ENCODE measurements at regions not wholly inside any gene's neighbourhood (a gene's known extent, or its start where the extent isn't known, plus 50 kb on each side); places are given as distances from the start of the nearest gene placed in this dataset.

DNA sequence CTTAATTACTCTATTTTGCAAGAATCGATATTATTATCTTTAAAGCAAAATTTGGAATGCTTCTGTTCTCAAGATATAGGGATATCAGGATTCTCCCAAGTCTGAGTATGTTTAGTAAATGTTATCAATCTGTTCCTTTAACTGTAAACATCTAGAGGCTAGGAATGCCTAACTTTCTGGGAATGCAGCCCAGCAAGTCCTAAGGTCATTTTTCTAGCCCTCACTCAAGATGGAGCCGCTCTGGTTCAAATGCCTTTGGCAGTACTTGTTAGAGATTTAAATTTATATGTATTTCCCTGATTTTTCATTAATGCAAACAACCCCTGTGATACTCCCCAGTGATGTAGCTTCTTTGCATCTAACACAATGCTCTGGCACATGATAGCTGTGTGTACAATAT, 623.8 kb upstream of the LCORL start:
- H3K4me3 ChIP-seq: no peak overlapping the region
- no peaks in the 10 kb centered on the region for H3K27me3 ChIP-seq
- WGBS, 2 donors: 36 to 43% methylated on average over 2 of the region's 2 CpGs
- TF ChIP-seq POLR2A (IDR thresholded peaks at IDR 0.05): no peak
- TF ChIP-seq, protein P1, sequence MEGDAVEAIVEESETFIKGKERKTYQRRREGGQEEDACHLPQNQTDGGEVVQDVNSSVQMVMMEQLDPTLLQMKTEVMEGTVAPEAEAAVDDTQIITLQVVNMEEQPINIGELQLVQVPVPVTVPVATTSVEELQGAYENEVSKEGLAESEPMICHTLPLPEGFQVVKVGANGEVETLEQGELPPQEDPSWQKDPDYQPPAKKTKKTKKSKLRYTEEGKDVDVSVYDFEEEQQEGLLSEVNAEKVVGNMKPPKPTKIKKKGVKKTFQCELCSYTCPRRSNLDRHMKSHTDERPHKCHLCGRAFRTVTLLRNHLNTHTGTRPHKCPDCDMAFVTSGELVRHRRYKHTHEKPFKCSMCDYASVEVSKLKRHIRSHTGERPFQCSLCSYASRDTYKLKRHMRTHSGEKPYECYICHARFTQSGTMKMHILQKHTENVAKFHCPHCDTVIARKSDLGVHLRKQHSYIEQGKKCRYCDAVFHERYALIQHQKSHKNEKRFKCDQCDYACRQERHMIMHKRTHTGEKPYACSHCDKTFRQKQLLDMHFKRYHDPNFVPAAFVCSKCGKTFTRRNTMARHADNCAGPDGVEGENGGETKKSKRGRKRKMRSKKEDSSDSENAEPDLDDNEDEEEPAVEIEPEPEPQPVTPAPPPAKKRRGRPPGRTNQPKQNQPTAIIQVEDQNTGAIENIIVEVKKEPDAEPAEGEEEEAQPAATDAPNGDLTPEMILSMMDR (IDR thresholded peaks at IDR 0.05): no peak
- no peaks in the 10 kb centered on the region for H3K36me3 ChIP-seq
- H3K4me1 ChIP-seq: no peaks in the 10 kb centered on the region
- no peak for DNase-seq
- intact Hi-C loops (cut with DNase I): no loop called here
- H3K9me3 ChIP-seq: no peaks in the 10 kb centered on the region
- H3K27ac ChIP-seq: no peak overlapping the region

DNA sequence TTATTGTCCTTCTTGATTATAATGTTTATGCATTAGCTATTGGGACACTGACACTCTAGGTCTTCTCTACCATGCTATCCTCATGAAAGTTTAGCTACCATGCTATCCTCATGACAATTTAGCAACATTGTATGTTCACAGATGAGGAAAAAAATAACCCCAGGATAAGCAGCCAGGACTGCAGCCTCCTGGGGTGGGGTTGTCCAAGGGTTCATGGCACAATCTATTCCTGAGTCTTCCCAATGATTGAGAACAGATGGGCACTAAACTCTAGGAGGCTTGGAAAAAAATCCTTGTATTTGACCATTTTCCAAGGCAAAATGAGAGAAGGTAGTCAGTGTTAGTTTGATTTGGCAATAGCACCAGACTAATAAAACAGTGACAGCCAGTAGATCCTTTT, 619.8 kb upstream of the LCORL start:
- H3K4me3 ChIP-seq: no peak overlapping the region
- no peaks in the 10 kb centered on the region for H3K36me3 ChIP-seq
- H3K27ac ChIP-seq: no peak overlapping the region
- DNase-seq: no peak
- intact Hi-C loops (cut with DNase I): no loop called here
- no peaks in the 10 kb centered on the region for H3K9me3 ChIP-seq
- no peaks in the 10 kb centered on the region for H3K27me3 ChIP-seq
- TF ChIP-seq POLR2A (IDR thresholded peaks at IDR 0.05): no peak
- TF ChIP-seq, protein P1 (IDR thresholded peaks at IDR 0.05): no peak
- no peaks in the 10 kb centered on the region for H3K4me1 ChIP-seq

DNA sequence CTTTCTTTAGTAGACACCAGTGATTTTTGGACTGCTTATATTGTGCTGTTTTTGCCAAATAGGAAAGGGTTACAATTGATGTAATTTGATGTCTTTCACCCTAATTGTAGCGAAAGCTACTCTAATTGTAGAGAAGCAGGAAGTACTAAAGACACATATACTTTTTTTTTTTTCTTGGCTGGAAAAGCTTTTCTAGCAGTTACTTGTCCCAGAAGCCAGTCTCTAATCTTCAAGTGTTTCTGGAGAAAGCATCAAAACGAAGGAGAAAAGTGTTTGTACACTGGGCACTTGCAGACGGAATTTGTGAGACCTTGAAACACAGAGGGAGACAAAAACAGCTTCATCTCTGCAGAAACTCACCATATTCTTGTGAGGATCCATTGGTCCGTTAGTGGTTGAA, 616.5 kb upstream of the LCORL start:
- DNase-seq: no peak
- TF ChIP-seq, protein P1 (IDR thresholded peaks at IDR 0.05): no peak
- no peak for TF ChIP-seq POLR2A (IDR thresholded peaks at IDR 0.05)
- intact Hi-C loops (cut with DNase I): no loop called here
- H3K36me3 ChIP-seq: no peaks in the 10 kb centered on the region
- H3K4me1 ChIP-seq: no peaks in the 10 kb centered on the region
- no peaks in the 10 kb centered on the region for H3K27me3 ChIP-seq
- no peak overlapping the region for H3K27ac ChIP-seq
- H3K4me3 ChIP-seq: no peak overlapping the region
- no peaks in the 10 kb centered on the region for H3K9me3 ChIP-seq
- WGBS, 2 donors: 35 to 38% methylated on average over 4 of the region's 4 CpGs

DNA sequence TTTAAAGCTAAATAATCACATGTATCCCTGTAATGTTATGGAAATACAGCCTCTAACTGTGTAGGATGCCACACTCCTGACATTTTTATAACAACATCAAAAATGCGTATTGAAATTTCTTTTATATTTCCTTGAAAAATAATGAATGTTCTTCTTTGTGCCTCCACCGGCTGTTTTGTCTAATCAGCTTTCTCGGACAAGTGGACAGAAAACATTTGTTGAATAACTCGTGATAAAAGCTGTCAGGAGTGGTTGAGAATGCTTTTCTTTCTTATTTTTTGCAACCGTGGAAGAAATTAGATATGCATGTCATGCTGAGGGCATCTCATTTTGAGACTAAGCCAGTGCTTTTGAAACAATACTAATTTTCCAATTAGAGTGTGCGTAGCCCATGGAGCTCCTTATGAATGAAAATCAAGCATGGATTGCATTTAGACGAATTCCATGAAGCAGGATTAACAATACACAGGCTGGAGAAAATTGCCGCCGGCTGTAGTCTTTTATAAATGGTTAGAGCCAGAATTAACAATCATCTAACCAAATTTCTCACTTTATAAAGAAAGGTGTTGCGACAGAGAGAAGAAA, 614.5 kb upstream of the LCORL start:
- H3K9me3 ChIP-seq: no peaks in the 10 kb centered on the region
- no peaks in the 10 kb centered on the region for H3K4me1 ChIP-seq
- DNase-seq: no peak
- no peak overlapping the region for H3K4me3 ChIP-seq
- H3K27me3 ChIP-seq: no peaks in the 10 kb centered on the region
- H3K27ac ChIP-seq: no peak overlapping the region
- 53 to 55% methylated on average over 10 of the region's 10 CpGs for WGBS, 2 donors
- TF ChIP-seq POLR2A (IDR thresholded peaks at IDR 0.05): no peak
- TF ChIP-seq, protein P1 (IDR thresholded peaks at IDR 0.05): no peak
- intact Hi-C loops (cut with DNase I): no loop called here
- H3K36me3 ChIP-seq: no peaks in the 10 kb centered on the region

DNA sequence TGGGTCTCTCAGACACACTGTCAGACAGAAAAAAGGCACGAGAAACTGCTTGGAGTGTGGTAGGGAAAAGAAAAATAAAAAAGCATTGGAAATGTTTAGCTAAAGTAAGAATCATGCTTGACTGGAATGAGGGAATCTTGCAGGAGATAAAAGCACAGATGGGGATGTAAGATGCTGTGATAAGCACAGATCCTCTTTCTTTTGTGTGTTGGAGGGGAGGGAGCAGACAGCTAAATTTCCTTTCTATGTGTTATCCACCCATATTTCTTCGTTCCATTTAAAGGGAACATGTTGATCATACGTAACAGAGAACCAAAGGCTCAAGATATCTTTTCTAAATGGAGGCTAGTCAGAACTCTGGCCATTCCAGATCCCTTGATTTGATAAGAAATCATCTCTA, 614.0 kb upstream of the LCORL start:
- no peaks in the 10 kb centered on the region for H3K36me3 ChIP-seq
- WGBS, 2 donors: 42 to 72% methylated on average over 3 of the region's 3 CpGs
- H3K4me1 ChIP-seq: no peaks in the 10 kb centered on the region
- H3K27ac ChIP-seq: no peak overlapping the region
- H3K27me3 ChIP-seq: no peaks in the 10 kb centered on the region
- no peak for TF ChIP-seq POLR2A (IDR thresholded peaks at IDR 0.05)
- TF ChIP-seq, protein P1 (IDR thresholded peaks at IDR 0.05): no peak
- intact Hi-C loops (cut with DNase I): no loop called here
- no peak overlapping the region for H3K4me3 ChIP-seq
- H3K9me3 ChIP-seq: peaks cover 0 to 4% (median 0%) of the 10 kb centered on the region in 3 donors
- DNase-seq: no peak

Data from esophagus squamous epithelium (tissue), 5 donors.